Small intestine (tissue), 7 donors: ENCODE measurements at regions not wholly inside any gene's neighbourhood (a gene's known extent, or its start where the extent isn't known, plus 50 kb on each side); places are given as distances from the start of the nearest gene placed in this dataset.

Experiments
- DNase-seq, 2 donors: peaks; one replicate each; pipeline versions ENCODE4 v3.0.0 to v3.0.0-alpha.2; 2013
- FAIRE-seq: peaks from 2 replicates; lab custom pipeline; 2012; peaks lifted over from hg19 to GRCh38; lab: Jason Lieb, UNC
- H3K27ac ChIP-seq, 3 donors: one replicate each; pipeline ENCODE4 v1.5.1; 2013; ENCODE audit warnings: low read length in 2 of 3, mild to moderate bottlenecking in 2 of 3, control low read depth in 1 of 3, inconsistent platforms in 1 of 3, low read depth in 1 of 3, moderate library complexity in 1 of 3
- H3K27me3 ChIP-seq, 3 donors: one replicate each; pipeline ENCODE4 v1.6.1; 2013; ENCODE audit warnings: low read length in 3 of 3, inconsistent platforms in 1 of 3; ENCODE audit not compliant: control insufficient read depth in 3 of 3, insufficient read depth in 3 of 3
- H3K36me3 ChIP-seq, 3 donors: one replicate each; pipeline ENCODE4 v1.6.1; 2013; ENCODE audit warnings: low read length in 3 of 3, inconsistent platforms in 1 of 3, low read depth in 1 of 3, mild to moderate bottlenecking in 1 of 3, moderate library complexity in 1 of 3; ENCODE audit not compliant: control insufficient read depth in 3 of 3, insufficient read depth in 2 of 3
- H3K4me1 ChIP-seq, 3 donors: one replicate each; pipeline ENCODE4 v1.6.1; 2013; ENCODE audit warnings: low read length in 2 of 3, inconsistent platforms in 1 of 3, low read depth in 1 of 3, mild to moderate bottlenecking in 1 of 3, moderate library complexity in 1 of 3; ENCODE audit not compliant: control insufficient read depth in 3 of 3, insufficient read depth in 2 of 3
- H3K4me3 ChIP-seq, 3 donors: one replicate each; pipeline ENCODE4 v1.5.1; 2013; ENCODE audit warnings: low read length in 3 of 3, control low read depth in 1 of 3, inconsistent platforms in 1 of 3, low read depth in 1 of 3, mild to moderate bottlenecking in 1 of 3, moderate library complexity in 1 of 3
- H3K9me3 ChIP-seq, 2 donors: one replicate each; pipeline ENCODE4 v1.6.1; 2013; ENCODE audit warnings: low read depth in 1 of 2, low read length in 1 of 2; ENCODE audit not compliant: control insufficient read depth in 2 of 2, insufficient read depth in 1 of 2
- WGBS, 3 donors: extraction: QIAGEN DNeasy Blood & Tissue Kit; methylation state at CpG; one replicate each; pipeline ENCODE4 v1.1.7; 2013; 5-methylcytosine and 5-hydroxymethylcytosine counted together
- donor health status: healthy with polysubstance abuse.
- donor health status: control.
- donor health status: control.
- donor health status: Bipolar disorder and iron deficiency.
- donor health status: healthy.

GRCh38 chr3:102896851-102897621, 462.2 kb downstream of the ZPLD1 start:
- no peaks in the 10 kb centered on the region for H3K27me3 ChIP-seq
- no peak overlapping the region for H3K4me3 ChIP-seq
- H3K9me3 ChIP-seq: no peaks in the 10 kb centered on the region
- WGBS, 3 donors: 53 to 69% (median 54%) methylated on average over 1 of the region's 1 CpG
- DNase-seq (no peak), FAIRE-seq (no peak)
- H3K4me1 ChIP-seq: no peaks in the 10 kb centered on the region
- no peaks in the 10 kb centered on the region for H3K36me3 ChIP-seq
- H3K27ac ChIP-seq: no peak overlapping the region

GRCh38 chr3:102904629-102905028, 469.8 kb downstream of the ZPLD1 start:
- Histone ChIP-seq H3K4me3 (no peak overlapping the region), H3K36me3 (no peaks in the 10 kb centered on the region), H3K27ac (no peak overlapping the region), H3K27me3 (no peaks in the 10 kb centered on the region), H3K4me1 (no peaks in the 10 kb centered on the region), H3K9me3 (no peaks in the 10 kb centered on the region)
- 89 to 91% (median 90%) methylated on average over 11 of the region's 11 CpGs for WGBS, 3 donors
- FAIRE-seq: no peak
- no peak for DNase-seq

GRCh38 chr3:102905811-102906210, 471.0 kb downstream of the ZPLD1 start:
- H3K27ac ChIP-seq: no peak overlapping the region
- no peaks in the 10 kb centered on the region for H3K4me1 ChIP-seq
- FAIRE-seq: no peak
- no peaks in the 10 kb centered on the region for H3K36me3 ChIP-seq
- WGBS, 3 donors: 82 to 91% (median 85%) methylated on average over 2 of the region's 2 CpGs
- no peak overlapping the region for H3K4me3 ChIP-seq
- no peak for DNase-seq
- no peaks in the 10 kb centered on the region for H3K27me3 ChIP-seq
- no peaks in the 10 kb centered on the region for H3K9me3 ChIP-seq

GRCh38 chr3:102906818-102907217, 472.0 kb downstream of the ZPLD1 start:
- no peaks in the 10 kb centered on the region for H3K9me3 ChIP-seq
- FAIRE-seq (no peak), DNase-seq (no peak)
- H3K4me1 ChIP-seq: no peaks in the 10 kb centered on the region
- H3K27ac ChIP-seq: no peak overlapping the region
- WGBS, 3 donors: 76 to 90% (median 77%) methylated on average over 1 of the region's 1 CpG
- no peaks in the 10 kb centered on the region for H3K36me3 ChIP-seq
- no peak overlapping the region for H3K4me3 ChIP-seq
- H3K27me3 ChIP-seq: no peaks in the 10 kb centered on the region

GRCh38 chr3:102909904-102910303, 475.1 kb downstream of the ZPLD1 start:
- no peak overlapping the region for H3K4me3 ChIP-seq
- WGBS, 3 donors: 37 to 64% (median 47%) methylated on average over 1 of the region's 1 CpG
- no peaks in the 10 kb centered on the region for H3K27me3 ChIP-seq
- no peak for DNase-seq
- H3K9me3 ChIP-seq: no peaks in the 10 kb centered on the region
- FAIRE-seq: no peak
- no peak overlapping the region for H3K27ac ChIP-seq
- H3K36me3 ChIP-seq: no peaks in the 10 kb centered on the region
- no peaks in the 10 kb centered on the region for H3K4me1 ChIP-seq

- 44 to 69% (median 62%) methylated on average over 2 of the region's 2 CpGs for WGBS, 3 donors
- Histone ChIP-seq H3K36me3 (no peaks in the 10 kb centered on the region), H3K9me3 (no peaks in the 10 kb centered on the region), H3K4me3 (no peak overlapping the region), H3K27ac (no peak overlapping the region), H3K4me1 (no peaks in the 10 kb centered on the region), H3K27me3 (no peaks in the 10 kb centered on the region)
- FAIRE-seq (no peak), DNase-seq (no peak)
Measured at GRCh38 chr3:102916532-102916931, 481.7 kb downstream of the ZPLD1 start.

GRCh38 chr3:102926618-102927017, 491.8 kb downstream of the ZPLD1 start:
- H3K27ac ChIP-seq: no peak overlapping the region
- no peaks in the 10 kb centered on the region for H3K36me3 ChIP-seq
- H3K4me3 ChIP-seq: no peak overlapping the region
- WGBS, 3 donors: 64 to 73% (median 65%) methylated on average over 3 of the region's 3 CpGs
- H3K27me3 ChIP-seq: no peaks in the 10 kb centered on the region
- peaks cover 0 to 10% of the 10 kb centered on the region in 2 donors for H3K9me3 ChIP-seq
- DNase-seq (no peak), FAIRE-seq (no peak)
- no peaks in the 10 kb centered on the region for H3K4me1 ChIP-seq

- no peaks in the 10 kb centered on the region for H3K36me3 ChIP-seq
- FAIRE-seq: no peak
Measured at GRCh38 chr3:102933377-102933776, 498.6 kb downstream of the ZPLD1 start.

More at GRCh38 chr3:102933377-102933776, 498.6 kb downstream of the ZPLD1 start:
- Histone ChIP-seq H3K27me3 (no peaks in the 10 kb centered on the region), H3K4me1 (no peaks in the 10 kb centered on the region), H3K9me3 (no peaks in the 10 kb centered on the region), H3K4me3 (no peak overlapping the region), H3K27ac (no peak overlapping the region)
- 78 to 79% (median 79%) methylated on average over 2 of the region's 2 CpGs for WGBS, 3 donors
- no peak for DNase-seq
